ENCODE measurements at regions not wholly inside any gene's neighbourhood (a gene's known extent, or its start where the extent isn't known, plus 50 kb on each side); places are given as distances from the start of the nearest gene placed in this dataset.

DNA sequence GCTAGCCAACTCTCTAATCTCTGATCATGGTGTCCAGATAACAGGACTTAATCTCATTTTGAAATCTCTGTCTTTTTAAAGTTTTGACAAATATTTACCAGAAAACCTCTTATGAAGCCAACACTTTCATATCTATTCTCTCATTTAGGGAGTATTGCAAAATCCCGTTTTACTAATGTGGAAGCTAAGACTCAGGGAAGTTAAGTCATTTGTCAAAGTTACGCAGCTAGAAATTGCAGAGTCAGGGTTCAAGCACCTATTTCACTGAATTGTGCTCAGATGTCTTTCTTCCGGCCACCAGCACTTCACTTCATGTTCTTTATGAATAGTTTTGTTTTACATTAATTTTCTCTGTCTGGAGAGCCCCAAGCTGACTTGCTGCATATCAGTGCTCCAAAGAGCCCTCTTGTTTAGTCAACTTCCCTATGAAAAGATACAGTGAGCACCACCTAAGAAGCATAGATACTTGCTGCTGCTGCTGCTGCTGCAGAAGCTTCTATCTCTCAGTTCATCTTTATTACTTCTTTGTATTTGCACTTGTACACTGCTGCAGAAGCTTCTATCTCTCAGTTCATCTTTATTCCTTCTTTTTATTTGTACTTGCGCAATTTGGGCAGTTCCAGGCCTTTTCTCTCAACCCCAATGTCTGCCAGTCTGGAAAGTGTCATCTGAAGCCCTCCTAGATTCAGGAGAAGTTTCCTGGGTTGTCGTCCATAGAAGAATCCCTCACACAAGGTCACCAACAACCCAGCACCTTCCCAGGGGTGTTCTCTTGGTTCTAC lies 329.7 kb downstream of the MAFB start:
- DNase-seq, result no peak

- DNase-seq, result no peak
These were observed 334.2 kb downstream of the MAFB start for GRCh38 chr20:40354880-40355279.

DNA sequence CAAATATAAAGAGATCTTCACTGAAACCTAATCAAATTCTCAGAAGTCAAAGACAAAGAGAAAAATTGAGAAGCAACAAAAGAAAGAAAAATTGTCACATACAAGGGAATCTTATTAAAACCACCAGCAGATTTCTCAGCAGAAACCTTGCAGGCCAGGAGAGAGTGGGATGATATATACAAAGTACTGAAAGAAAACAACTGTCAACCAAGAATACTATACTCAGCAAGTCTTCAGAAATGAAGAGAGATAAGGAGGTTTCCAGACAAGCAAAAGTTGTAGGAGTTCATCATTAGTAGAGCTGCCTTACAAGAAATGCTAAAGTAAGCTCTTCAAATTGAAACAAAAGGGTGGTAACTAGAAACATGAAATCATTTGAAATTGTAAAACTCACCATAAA lies 345.6 kb downstream of the MAFB start:
- no peak for DNase-seq

- DNase-seq, result no peak
These were observed 347.5 kb downstream of the MAFB start for GRCh38 chr20:40341561-40341960.

- no peak for DNase-seq
These were observed 349.2 kb downstream of the MAFB start for GRCh38 chr20:40339661-40340449.

DNA sequence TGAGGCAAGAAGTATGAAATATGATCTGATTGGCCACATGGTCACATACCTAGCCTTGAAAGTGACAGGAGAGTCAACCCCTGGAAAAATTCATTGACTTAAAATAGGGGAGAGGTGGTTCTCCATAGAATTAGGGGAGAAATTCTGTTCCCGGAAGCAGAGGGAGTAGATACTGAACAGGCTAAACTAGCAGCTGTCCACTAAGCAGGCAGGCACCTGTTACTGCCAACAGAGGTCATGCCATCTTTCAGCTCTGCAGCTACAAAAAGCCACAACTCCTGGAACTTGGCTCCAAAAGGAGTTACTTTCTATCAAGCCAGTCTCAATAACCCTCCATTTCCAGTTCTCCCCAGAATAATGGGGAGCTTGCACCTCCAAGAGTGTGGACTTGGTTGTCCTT lies 352.5 kb downstream of the MAFB start:
- no peak for DNase-seq

- DNase-seq, result no peak
These were observed 353.1 kb downstream of the MAFB start for GRCh38 chr20:40335901-40336351.

GRCh38 chr20:40335437-40335836 lies 353.6 kb downstream of the MAFB start:
- no peak for DNase-seq

GRCh38 chr20:40333591-40333990 lies 355.4 kb downstream of the MAFB start:
- no peak for DNase-seq

DNA sequence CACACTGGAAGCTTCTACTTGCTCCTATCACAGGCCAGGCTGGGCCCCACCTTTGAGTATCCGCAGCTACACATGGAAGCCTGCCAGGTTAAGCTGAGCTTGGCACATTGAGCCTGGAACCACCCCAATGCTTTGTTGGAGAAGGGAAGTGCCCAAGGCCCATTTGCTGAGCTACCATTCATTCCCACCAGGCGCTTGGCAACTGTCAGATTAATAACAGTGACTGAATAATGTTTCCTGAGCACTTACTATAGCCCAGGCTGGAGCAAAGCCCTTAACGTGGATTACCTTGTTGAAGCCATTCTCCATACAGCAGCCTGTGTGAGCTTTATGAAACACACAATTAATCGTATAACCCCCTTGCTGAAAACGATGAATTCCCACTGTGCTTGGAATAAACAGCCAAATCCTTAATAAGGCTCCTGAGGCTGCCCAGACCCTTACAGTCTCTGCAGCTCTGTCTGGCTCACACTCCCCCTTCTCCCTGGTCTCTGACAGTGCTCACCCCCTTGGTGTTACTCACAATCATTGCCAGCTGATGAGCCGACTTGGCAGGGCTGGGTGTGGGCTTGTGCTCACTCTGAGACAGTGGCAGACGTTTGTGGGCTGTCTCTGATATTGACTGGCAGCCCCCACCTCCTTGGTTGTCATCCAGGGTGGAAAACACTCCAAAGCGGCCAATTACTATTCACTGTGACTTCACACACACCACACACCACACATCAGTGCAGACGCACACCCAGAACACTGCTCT lies 357.1 kb downstream of the MAFB start:
- no peak for DNase-seq

GRCh38 chr20:40331249-40331648 lies 357.8 kb downstream of the MAFB start:
- DNase-seq, result no peak

DNA sequence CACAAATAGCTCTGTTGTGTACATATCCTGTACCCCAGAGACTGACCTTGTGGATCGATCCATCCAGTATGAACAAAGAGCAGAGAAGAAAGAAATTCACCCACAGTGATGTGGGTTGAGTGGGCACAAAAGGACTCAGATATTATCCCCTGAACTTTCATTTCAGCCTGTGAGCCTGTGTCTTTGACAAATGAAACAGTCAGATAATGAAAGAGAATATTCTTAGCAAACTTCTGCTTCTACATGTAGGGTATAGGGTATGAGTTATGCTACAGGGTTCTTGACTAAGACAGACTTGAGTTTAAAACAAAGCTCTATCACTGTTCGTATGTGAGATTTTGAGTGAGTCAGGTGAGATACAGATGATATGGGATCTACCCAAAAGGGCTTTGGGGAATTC lies 359.7 kb downstream of the MAFB start:
- DNase-seq, result no peak

GRCh38 chr20:40326784-40327183 lies 362.3 kb downstream of the MAFB start:
- no peak for DNase-seq

DNA sequence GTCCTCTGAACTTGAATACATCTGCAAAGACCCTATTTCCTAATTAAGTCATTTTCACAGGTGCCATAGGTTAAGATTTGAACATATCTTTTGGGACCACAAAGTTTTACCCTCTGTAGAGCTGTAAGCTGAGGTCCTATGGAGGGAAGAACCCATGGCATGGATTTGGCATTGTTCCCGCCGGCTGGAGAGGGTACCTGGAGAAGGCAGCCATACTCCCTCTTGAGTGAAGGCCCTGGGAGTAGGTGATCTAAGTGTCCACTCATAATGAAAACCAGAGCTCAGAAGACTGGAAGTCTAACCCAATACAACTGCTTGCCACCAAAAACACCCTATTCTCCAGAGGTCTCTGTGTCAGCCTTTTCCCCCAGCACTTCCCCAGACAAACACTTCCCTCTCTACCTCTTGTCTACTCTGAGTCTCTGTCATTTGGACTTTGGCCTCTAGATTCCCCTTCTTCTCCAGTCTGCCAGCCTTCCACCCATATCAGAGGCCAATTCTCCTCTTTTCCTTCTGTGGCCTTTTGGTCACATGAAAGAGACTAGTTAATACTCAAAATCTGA lies 363.9 kb downstream of the MAFB start:
- no peak for DNase-seq

DNA sequence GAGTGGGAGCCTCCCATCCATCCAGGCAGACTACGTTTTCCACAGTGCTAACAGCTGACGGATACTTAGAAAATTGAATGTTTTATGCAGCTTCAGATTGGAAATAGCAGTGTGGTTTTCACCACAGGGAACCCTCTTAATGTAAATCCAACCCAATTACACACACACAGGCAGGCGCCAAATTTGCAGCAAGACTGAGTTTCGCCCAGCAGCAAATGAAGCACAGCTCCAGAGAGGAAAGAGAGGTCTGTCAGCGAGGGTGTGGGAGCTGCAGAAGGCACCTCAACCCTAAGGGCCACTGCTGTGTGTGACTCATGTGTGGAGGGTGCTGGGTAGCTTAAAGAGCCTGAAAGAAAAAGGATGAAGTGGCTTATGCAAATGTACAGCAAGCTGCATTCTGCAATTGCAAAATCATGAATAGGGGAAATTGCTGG lies 365.7 kb downstream of the MAFB start:
- DNase-seq, result no peak

DNA sequence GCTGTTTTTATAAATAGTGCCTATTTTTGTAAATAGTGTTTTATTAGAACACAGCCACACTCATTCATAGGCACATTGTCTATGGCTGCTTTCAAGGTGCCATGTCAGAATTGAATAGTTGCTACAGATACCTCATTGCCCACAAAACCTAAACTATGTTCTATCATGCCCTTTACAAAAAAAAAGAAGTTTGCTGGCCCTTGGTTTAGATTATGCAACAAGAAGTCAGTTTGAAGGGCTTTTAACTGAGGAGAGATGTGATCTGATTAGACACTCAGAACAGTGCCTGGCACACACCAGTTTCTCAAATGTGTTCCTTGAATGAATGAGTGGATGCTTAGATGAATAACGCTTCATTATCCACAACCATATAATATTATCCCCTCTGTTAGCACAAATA lies 366.1 kb downstream of the MAFB start:
- DNase-seq, result no peak

GRCh38 chr20:40320517-40321011 lies 368.5 kb downstream of the MAFB start:
- no peak for DNase-seq

GRCh38 chr20:40319741-40320516 lies 369.1 kb downstream of the MAFB start:
- DNase-seq, result no peak

DNA sequence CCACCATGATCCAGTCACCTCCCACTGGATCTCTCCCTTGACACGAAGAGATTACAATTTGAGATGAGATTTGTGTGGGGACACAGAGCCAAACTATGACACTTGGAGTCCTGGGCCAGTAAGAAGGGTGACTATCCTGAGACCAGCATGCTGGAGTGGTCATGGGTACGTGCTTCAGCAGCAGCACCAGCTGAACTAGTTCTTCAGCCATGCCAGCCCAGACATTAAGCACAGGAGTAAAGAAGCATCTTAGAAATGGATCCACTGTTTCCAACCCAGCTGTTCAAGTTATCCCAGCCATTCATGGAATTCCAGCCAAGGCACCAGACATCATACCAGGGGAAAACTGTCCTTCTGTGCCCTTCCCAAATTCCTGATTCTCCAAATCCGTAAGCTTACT lies 370.0 kb downstream of the MAFB start:
- DNase-seq, result no peak

GRCh38 chr20:40317156-40317790 lies 371.8 kb downstream of the MAFB start:
- DNase-seq, result no peak

DNA sequence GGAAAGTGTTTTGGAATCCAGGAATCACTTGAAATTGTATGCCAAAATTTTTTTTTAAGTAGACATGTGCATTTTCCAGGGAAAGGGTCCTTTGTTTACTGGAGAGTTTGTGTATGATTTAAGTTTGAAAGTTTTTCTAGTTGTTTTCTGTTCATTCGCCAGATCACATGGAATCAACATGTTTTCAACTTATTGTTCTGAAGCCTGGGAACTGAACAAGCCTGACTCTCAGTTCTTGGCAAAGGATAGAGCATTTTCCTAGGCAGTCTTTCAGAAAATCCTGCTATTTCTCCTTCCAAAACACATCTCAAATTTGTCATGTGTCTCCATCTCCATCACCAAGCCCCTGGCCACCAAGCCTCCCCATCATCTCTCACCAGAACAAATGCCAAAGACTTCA lies 374.8 kb downstream of the MAFB start:
- no peak for DNase-seq

- no peak for DNase-seq
These were observed 375.3 kb downstream of the MAFB start for GRCh38 chr20:40313730-40314129.

Data from activated CD4-positive, CD25-positive, alpha-beta regulatory T cell (primary cell).